RWPE2 (cell line): ENCODE measurements at regions not wholly inside any gene's neighbourhood (a gene's known extent, or its start where the extent isn't known, plus 50 kb on each side); places are given as distances from the start of the nearest gene placed in this dataset.

Experiments used
- ATAC-seq: fragments of 200-7000 bp; cut with Tn5 transposase; 3 replicates; pipeline ENCODE4 v1.9.1; 2021; ENCODE audit warnings: low read depth
- DNase-seq: peaks from one replicate; pipeline ENCODE4 v3.0.0-alpha.2; 2020; ENCODE audit warnings: low spot score
- H3K27ac ChIP-seq: fragments of 450-650 bp; 2 replicates; pipeline ENCODE4 v1.5.1; 2017; ENCODE audit warnings: mild to moderate bottlenecking; ENCODE audit not compliant: poor library complexity, severe bottlenecking
- H3K27me3 ChIP-seq: fragments of 250-450 bp; sonication (Bioruptor Pico); 2 replicates; pipeline ENCODE4 v1.5.1; 2021; ENCODE audit warnings: mild to moderate bottlenecking, moderate library complexity; ENCODE audit not compliant: insufficient read depth, poor library complexity, severe bottlenecking
- H3K36me3 ChIP-seq: fragments of 250-450 bp; sonication (Bioruptor Pico); 2 replicates; pipeline ENCODE4 v1.5.1; 2020; ENCODE audit warnings: low read depth, mild to moderate bottlenecking, moderate library complexity
- H3K4me1 ChIP-seq: fragments of 250-450 bp; sonication (Bioruptor Pico); 2 replicates; pipeline ENCODE4 v1.5.1; 2021; ENCODE audit warnings: mild to moderate bottlenecking, moderate library complexity; ENCODE audit not compliant: insufficient read depth, poor library complexity, severe bottlenecking
- H3K4me3 ChIP-seq: fragments of 250-450 bp; sonication (Bioruptor Pico); 2 replicates; pipeline ENCODE4 v1.5.1; 2021; ENCODE audit warnings: mild to moderate bottlenecking, moderate library complexity; ENCODE audit not compliant: severe bottlenecking
- H3K9me3 ChIP-seq: fragments of 250-450 bp; sonication (Bioruptor Pico); 2 replicates; pipeline ENCODE4 v1.5.1; 2021; ENCODE audit warnings: mild to moderate bottlenecking, moderate library complexity; ENCODE audit not compliant: severe bottlenecking
- TF ChIP-seq, protein P1 (sequence below): fragments of 450-650 bp; IDR thresholded peaks from one replicate; pipeline ENCODE4 v1.5.1; 2017; ENCODE audit warnings: mild to moderate bottlenecking, moderate library complexity; ENCODE audit not compliant: poor library complexity, severe bottlenecking

DNA sequence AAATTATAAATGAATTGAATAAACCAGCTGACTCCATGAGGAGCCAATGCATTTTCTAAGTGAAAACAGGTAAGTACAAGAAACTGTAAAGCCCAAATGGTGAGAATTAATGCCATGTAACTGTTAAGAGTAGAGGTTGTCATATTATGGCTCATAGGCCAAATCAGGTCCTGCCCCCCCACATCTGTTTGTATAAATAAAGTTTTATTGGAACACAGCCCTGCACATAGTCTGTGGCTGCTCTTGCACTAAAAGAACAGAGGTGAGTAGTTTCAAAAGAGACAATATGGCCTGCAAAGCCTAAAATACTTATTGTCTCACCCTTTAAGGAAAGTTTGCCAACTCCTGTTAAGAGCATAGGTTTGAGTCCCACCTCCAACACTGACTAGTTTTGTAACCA is 140.5 kb upstream of the SRRM4 start:
- DNase-seq (no peak), ATAC-seq (no peak)
- Histone ChIP-seq H3K27ac (no peak overlapping the region), H3K9me3 (no peaks in the 10 kb centered on the region), H3K27me3 (no peaks in the 10 kb centered on the region), H3K4me1 (no peaks in the 10 kb centered on the region), H3K36me3 (no peaks in the 10 kb centered on the region), H3K4me3 (no peak overlapping the region)
- TF ChIP-seq, protein P1, sequence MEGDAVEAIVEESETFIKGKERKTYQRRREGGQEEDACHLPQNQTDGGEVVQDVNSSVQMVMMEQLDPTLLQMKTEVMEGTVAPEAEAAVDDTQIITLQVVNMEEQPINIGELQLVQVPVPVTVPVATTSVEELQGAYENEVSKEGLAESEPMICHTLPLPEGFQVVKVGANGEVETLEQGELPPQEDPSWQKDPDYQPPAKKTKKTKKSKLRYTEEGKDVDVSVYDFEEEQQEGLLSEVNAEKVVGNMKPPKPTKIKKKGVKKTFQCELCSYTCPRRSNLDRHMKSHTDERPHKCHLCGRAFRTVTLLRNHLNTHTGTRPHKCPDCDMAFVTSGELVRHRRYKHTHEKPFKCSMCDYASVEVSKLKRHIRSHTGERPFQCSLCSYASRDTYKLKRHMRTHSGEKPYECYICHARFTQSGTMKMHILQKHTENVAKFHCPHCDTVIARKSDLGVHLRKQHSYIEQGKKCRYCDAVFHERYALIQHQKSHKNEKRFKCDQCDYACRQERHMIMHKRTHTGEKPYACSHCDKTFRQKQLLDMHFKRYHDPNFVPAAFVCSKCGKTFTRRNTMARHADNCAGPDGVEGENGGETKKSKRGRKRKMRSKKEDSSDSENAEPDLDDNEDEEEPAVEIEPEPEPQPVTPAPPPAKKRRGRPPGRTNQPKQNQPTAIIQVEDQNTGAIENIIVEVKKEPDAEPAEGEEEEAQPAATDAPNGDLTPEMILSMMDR = no peak

DNA sequence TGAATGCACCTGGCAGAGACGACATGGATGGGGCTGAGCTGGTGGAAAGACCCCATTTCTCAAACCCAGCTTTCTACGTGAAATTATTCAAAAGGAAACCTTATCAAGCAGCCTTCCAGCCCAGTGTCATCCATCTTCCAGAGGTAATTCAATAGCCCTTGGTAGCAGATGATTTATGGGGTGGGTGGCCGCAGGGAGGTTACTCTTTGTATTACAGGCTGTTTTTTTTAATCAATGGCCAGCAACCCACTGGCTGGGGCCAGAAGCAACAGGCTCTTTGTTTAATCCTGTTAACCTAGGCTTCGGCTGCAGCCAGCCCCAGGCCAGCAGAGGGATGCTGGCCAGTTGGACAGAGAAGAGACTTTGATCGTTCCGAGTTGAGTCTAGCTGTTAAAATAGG is 139.8 kb upstream of the SRRM4 start:
- H3K36me3 ChIP-seq = no peaks in the 10 kb centered on the region
- H3K27ac ChIP-seq = no peak overlapping the region
- H3K4me1 ChIP-seq = no peaks in the 10 kb centered on the region
- no peak for ATAC-seq
- no peaks in the 10 kb centered on the region for H3K9me3 ChIP-seq
- H3K27me3 ChIP-seq = no peaks in the 10 kb centered on the region
- no peak for DNase-seq
- TF ChIP-seq, protein P1 = no peak
- H3K4me3 ChIP-seq = no peak overlapping the region

DNA sequence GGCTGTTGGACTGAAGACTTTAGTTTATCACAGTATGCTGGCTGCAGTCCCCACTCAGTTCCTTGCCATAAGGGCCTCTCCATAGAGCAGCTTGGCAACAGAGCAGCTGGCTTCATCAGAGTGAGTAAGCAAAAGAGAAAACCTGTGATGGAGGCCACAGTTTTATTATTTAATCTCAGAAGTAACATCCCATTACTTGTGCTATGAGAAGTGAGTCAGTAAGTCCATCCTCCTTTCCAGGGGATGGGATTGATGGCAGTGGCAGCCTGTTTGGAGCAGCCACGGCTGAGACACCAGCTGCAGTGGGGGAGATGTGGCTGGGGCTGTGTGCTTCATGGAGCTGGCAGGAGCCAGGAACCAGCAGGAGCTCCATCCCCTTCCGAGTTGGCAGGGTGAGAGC is 138.5 kb upstream of the SRRM4 start:
- Histone ChIP-seq H3K9me3 (no peaks in the 10 kb centered on the region), H3K36me3 (no peaks in the 10 kb centered on the region), H3K4me3 (no peak overlapping the region), H3K27me3 (no peaks in the 10 kb centered on the region), H3K4me1 (no peaks in the 10 kb centered on the region), H3K27ac (no peak overlapping the region)
- DNase-seq (no peak), ATAC-seq (no peak)
- TF ChIP-seq, protein P1 = no peak

DNA sequence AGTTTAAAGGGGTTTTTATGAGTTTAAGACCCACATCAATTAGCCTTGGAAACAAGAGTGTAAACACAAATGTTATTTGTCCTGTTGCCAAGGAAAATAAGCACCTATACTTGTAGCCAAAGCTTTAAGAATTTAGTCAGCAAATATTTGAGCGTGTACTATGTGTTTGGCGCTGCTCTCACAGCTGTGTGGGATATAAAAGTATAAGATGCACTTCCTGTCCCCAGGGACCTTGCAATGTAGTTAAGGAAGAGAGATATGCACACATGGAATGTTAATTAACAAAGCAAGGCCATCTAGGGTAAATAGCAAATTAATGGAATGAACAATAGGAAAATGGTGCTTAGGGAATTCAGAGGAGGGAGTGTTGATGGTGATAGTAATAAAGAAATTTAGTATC is 134.9 kb upstream of the SRRM4 start:
- no peaks in the 10 kb centered on the region for H3K27me3 ChIP-seq
- DNase-seq = no peak

DNA sequence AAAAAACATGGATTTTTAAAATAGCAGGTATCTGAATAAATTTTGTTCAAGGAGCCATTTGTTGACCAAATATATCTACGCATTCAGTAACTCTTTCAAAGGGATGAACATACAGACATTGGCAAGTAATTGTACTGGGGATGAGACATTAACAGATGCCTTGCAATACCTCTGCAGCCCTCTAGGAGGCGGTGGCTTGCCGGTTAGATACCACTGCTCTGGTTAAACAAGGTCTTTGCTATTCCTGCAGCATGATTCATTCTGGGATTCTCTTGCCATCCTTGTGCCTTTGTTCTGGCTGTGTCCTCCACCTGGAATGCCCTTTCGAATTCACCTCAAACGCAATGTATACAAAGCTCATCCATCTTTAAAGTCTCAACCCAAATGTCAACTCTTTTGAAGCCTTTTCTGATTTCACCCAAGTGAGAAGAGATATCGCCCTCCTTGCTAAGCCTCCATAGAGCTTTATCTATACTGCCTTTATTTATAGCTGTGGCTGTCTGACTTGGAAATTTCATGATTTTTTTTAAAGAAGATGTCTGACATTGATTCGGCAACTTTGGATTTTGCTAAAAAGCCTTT is 131.0 kb upstream of the SRRM4 start:
- H3K9me3 ChIP-seq = no peaks in the 10 kb centered on the region
- H3K27ac ChIP-seq = no peak overlapping the region
- H3K27me3 ChIP-seq = no peaks in the 10 kb centered on the region
- H3K4me3 ChIP-seq = no peak overlapping the region
- no peak for DNase-seq
- no peaks in the 10 kb centered on the region for H3K36me3 ChIP-seq
- TF ChIP-seq, protein P1 = peak; percentile 18
- no peaks in the 10 kb centered on the region for H3K4me1 ChIP-seq
- ATAC-seq = no peak

More for the DNA sequence above, 134.9 kb upstream of the SRRM4 start:
- TF ChIP-seq, protein P1 = no peak
- Histone ChIP-seq H3K27ac (no peak overlapping the region), H3K4me3 (no peak overlapping the region), H3K9me3 (no peaks in the 10 kb centered on the region), H3K36me3 (no peaks in the 10 kb centered on the region), H3K4me1 (no peaks in the 10 kb centered on the region)
- no peak for ATAC-seq
